Right lobe of liver (tissue), 6 donors: ENCODE measurements at regions not wholly inside any gene's neighbourhood (a gene's known extent, or its start where the extent isn't known, plus 50 kb on each side); places are given as distances from the start of the nearest gene placed in this dataset.
"Not testable (repeated sequence)": the region's sequence is repeated elsewhere in the genome, so short reads cannot be mapped to it uniquely, and the experiment has no call there.

Experiments
- ATAC-seq, 4 donors: fragments of 200-7000 bp; cut with Tn5 transposase; one replicate each; pipeline ENCODE4 v1.9.1; 2020; ENCODE audit warnings: mild to moderate bottlenecking in 4 of 4, moderate library complexity in 4 of 4
- DNase-seq, 3 donors: peaks; one replicate each; pipeline ENCODE4 v3.0.0-alpha.2; 2020
- H3K27ac ChIP-seq, 3 donors: fragments of 200-600 bp; one replicate each; pipeline ENCODE4 v1.8.0; 2022
- H3K27me3 ChIP-seq, 2 donors: fragments of 200-600 bp; one replicate each; pipeline ENCODE4 v1.8.0; 2022
- H3K36me3 ChIP-seq, 4 donors: fragments of 200-600 bp; sonication (generic) in 1 of 4; one replicate each; pipeline versions ENCODE4 v1.5.1 to v1.8.0; 2017 to 2022; ENCODE audit warnings: control low read depth in 1 of 4
- H3K4me1 ChIP-seq, 4 donors: fragments of 200-600 bp; sonication (generic) in 1 of 4; one replicate each; pipeline versions ENCODE4 v1.5.1 to v1.8.0; 2017 to 2022; ENCODE audit warnings: control low read depth in 1 of 4
- H3K4me3 ChIP-seq, 3 donors: fragments of 200-600 bp; one replicate each; pipeline ENCODE4 v1.8.0; 2022
- H3K9me3 ChIP-seq, 4 donors: fragments of 200-600 bp; sonication (generic) in 1 of 4; one replicate each; pipeline versions ENCODE4 v1.5.1 to v1.8.0; 2017 to 2022; ENCODE audit warnings: control low read depth in 1 of 4
- CTCF ChIP-seq, 4 donors: fragments of 200-600 bp in 3 of 4; fragments of 450-650 bp in 1 of 4; IDR thresholded peaks; one replicate each; pipeline versions ENCODE4 v1.5.1 to v1.8.0; 2016 to 2022; ENCODE audit warnings: antibody characterized with exemption in 4 of 4, mild to moderate bottlenecking in 2 of 4
- POLR2A ChIP-seq: fragments of 450-650 bp; IDR thresholded peaks from one replicate; pipeline ENCODE4 v1.6.1; 2017; ENCODE audit warnings: antibody characterized with exemption, mild to moderate bottlenecking
- WGBS: methylation state at CpG from one replicate; pipeline ENCODE4 v1.1.6; 2018; ENCODE audit warnings: low coverage, low lambda C conversion rate; ENCODE audit not compliant: insufficient coverage; ENCODE audit errors: missing lambda C conversion rate; 5-methylcytosine and 5-hydroxymethylcytosine counted together
- intact Hi-C, 2 donors: fragments of 100-400 bp; cut with DNase I; formaldehyde crosslinking; loops; one replicate each; pipeline versions ENCODE4 v1.11.2 to v1.14.1; 2022
- donor health status: DM: no; HTN: yes; CAD: no.
- donor health status: DM: no; HTN: no; CAD: no.
- donor health status: DM: no; HTN: no; CAD: no.
- donor health status: DM: no; HTN: yes; CAD: no.
- donor health status: DM: no; HTN: yes; CAD: no.

GRCh38 chr11:38130976-38131375 lies 1532.9 kb upstream of the RAG2 start:
- DNase-seq (no peak), ATAC-seq (no peak)
- TF ChIP-seq POLR2A, result no peak
- no peak for TF ChIP-seq CTCF (IDR thresholded peaks at IDR 0.05)
- Histone ChIP-seq H3K4me3 (no peak overlapping the region), H3K36me3 (no peaks in the 10 kb centered on the region), H3K4me1 (no peaks in the 10 kb centered on the region), H3K27me3 (no peaks in the 10 kb centered on the region), H3K27ac (no peak overlapping the region), H3K9me3 (no peaks in the 10 kb centered on the region)
- 19% methylated on average over 3 of the region's 3 CpGs for WGBS
- intact Hi-C loops, result no loop called here

GRCh38 chr11:38130514-38130913 lies 1532.5 kb upstream of the RAG2 start:
- Histone ChIP-seq H3K27ac (no peak overlapping the region), H3K9me3 (no peaks in the 10 kb centered on the region), H3K36me3 (no peaks in the 10 kb centered on the region), H3K4me3 (no peak overlapping the region), H3K27me3 (no peaks in the 10 kb centered on the region), H3K4me1 (no peaks in the 10 kb centered on the region)
- no peak for TF ChIP-seq POLR2A
- TF ChIP-seq CTCF (IDR thresholded peaks at IDR 0.05), result no peak
- DNase-seq (no peak), ATAC-seq (no peak)
- intact Hi-C loops, result no loop called here

GRCh38 chr11:38123673-38124072 lies 1525.6 kb upstream of the RAG2 start:
- DNase-seq (no peak), ATAC-seq (no peak)
- Histone ChIP-seq H3K27ac (no peak overlapping the region), H3K27me3 (no peaks in the 10 kb centered on the region), H3K4me1 (no peaks in the 10 kb centered on the region), H3K4me3 (no peak overlapping the region), H3K9me3 (no peaks in the 10 kb centered on the region), H3K36me3 (no peaks in the 10 kb centered on the region)
- TF ChIP-seq CTCF (IDR thresholded peaks at IDR 0.05), result no peak
- TF ChIP-seq POLR2A, result no peak
- intact Hi-C loops, result no loop called here
- 60% methylated on average over 2 of the region's 9 CpGs for WGBS

- ATAC-seq, DNase-seq, H3K4me3 ChIP-seq, H3K27me3 ChIP-seq, H3K36me3 ChIP-seq, H3K9me3 ChIP-seq, H3K27ac ChIP-seq, H3K4me1 ChIP-seq, intact Hi-C loops: not testable (repeated sequence)
- WGBS, result 72% methylated on average over 2 of the region's 5 CpGs
Measured at GRCh38 chr11:38116616-38117015, 1518.6 kb upstream of the RAG2 start.

GRCh38 chr11:38115381-38115780 lies 1517.3 kb upstream of the RAG2 start:
- 38% methylated on average over 3 of the region's 3 CpGs for WGBS

GRCh38 chr11:38100836-38101462 lies 1502.9 kb upstream of the RAG2 start:
- TF ChIP-seq POLR2A (no peak), CTCF (IDR thresholded peaks at IDR 0.05) (no peak)
- H3K4me3 ChIP-seq, result no peak overlapping the region
- H3K9me3 ChIP-seq, result no peaks in the 10 kb centered on the region
- intact Hi-C loops, result no loop called here
- H3K27me3 ChIP-seq, result no peaks in the 10 kb centered on the region
- DNase-seq (no peak), ATAC-seq (no peak)
- H3K4me1 ChIP-seq, result no peaks in the 10 kb centered on the region
- WGBS, result 41% methylated on average over 4 of the region's 4 CpGs
- H3K36me3 ChIP-seq, result no peaks in the 10 kb centered on the region
- H3K27ac ChIP-seq, result no peak overlapping the region

More at GRCh38 chr11:38115381-38115780, 1517.3 kb upstream of the RAG2 start:
- H3K27ac ChIP-seq, ATAC-seq, DNase-seq, H3K27me3 ChIP-seq, H3K4me1 ChIP-seq, H3K9me3 ChIP-seq, intact Hi-C loops, H3K4me3 ChIP-seq, H3K36me3 ChIP-seq: not testable (repeated sequence)
